Cardiac muscle cell (in vitro differentiated cells and primary cell): ENCODE measurements at regions not wholly inside any gene's neighbourhood (a gene's known extent, or its start where the extent isn't known, plus 50 kb on each side); places are given as distances from the start of the nearest gene placed in this dataset.

Source experiments
- DNase-seq, 2 donors: peaks; one replicate each; pipeline versions ENCODE4 v3.0.0 to v3.0.0-alpha.2; 2010 to 2017; ENCODE audit warnings: low read depth in 1 of 2, low spot score in 1 of 2
- H3K27ac ChIP-seq: fragments of 200-600 bp; sonication (generic); 2 replicates; pipeline ENCODE4 v1.5.1; 2016
- H3K27me3 ChIP-seq: fragments of 200-600 bp; sonication (generic); 2 replicates; pipeline ENCODE4 v1.6.0; 2016; ENCODE audit warnings: control low read depth
- H3K36me3 ChIP-seq: fragments of 200-600 bp; sonication (generic); 2 replicates; pipeline ENCODE4 v1.5.1; 2016; ENCODE audit warnings: control low read depth
- H3K4me1 ChIP-seq: fragments of 200-600 bp; sonication (generic); 2 replicates; pipeline ENCODE4 v1.8.1; 2017; ENCODE audit warnings: low read depth, mild to moderate bottlenecking, mixed run types
- H3K4me3 ChIP-seq: fragments of 200-600 bp; sonication (generic); 2 replicates; pipeline ENCODE4 v1.5.1; 2016; ENCODE audit warnings: mild to moderate bottlenecking
- H3K9me3 ChIP-seq: fragments of 200-600 bp; sonication (generic); 2 replicates; pipeline ENCODE4 v1.5.1; 2017; ENCODE audit warnings: low read depth, mild to moderate bottlenecking, control low read depth
- TF ChIP-seq, protein P1 (sequence below): IDR thresholded peaks from 2 replicates; pipeline ENCODE4 v1.5.1; 2012; ENCODE audit warnings: low read depth, mild to moderate bottlenecking, low read length

- Histone ChIP-seq H3K36me3 (no peaks in the 10 kb centered on the region), H3K27me3 (no peaks in the 10 kb centered on the region), H3K4me3 (no peak overlapping the region), H3K4me1 (peaks cover 16% of the 10 kb centered on the region), H3K27ac (no peak overlapping the region), H3K9me3 (no peaks in the 10 kb centered on the region)
- no peak for DNase-seq
- TF ChIP-seq, protein P1, sequence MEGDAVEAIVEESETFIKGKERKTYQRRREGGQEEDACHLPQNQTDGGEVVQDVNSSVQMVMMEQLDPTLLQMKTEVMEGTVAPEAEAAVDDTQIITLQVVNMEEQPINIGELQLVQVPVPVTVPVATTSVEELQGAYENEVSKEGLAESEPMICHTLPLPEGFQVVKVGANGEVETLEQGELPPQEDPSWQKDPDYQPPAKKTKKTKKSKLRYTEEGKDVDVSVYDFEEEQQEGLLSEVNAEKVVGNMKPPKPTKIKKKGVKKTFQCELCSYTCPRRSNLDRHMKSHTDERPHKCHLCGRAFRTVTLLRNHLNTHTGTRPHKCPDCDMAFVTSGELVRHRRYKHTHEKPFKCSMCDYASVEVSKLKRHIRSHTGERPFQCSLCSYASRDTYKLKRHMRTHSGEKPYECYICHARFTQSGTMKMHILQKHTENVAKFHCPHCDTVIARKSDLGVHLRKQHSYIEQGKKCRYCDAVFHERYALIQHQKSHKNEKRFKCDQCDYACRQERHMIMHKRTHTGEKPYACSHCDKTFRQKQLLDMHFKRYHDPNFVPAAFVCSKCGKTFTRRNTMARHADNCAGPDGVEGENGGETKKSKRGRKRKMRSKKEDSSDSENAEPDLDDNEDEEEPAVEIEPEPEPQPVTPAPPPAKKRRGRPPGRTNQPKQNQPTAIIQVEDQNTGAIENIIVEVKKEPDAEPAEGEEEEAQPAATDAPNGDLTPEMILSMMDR = no peak
Observed at GRCh38 chr11:109106151-109106906, 315.7 kb upstream of the C11orf87 start.

- TF ChIP-seq, protein P1 = no peak
- H3K4me1 ChIP-seq = peaks cover 31% of the 10 kb centered on the region
- H3K4me3 ChIP-seq = no peak overlapping the region
- no peaks in the 10 kb centered on the region for H3K27me3 ChIP-seq
- H3K9me3 ChIP-seq = no peaks in the 10 kb centered on the region
- peak in 1 of 2 donors; percentile 12 for DNase-seq
- no peaks in the 10 kb centered on the region for H3K36me3 ChIP-seq
- peak overlapping the region; percentile 73 for H3K27ac ChIP-seq
Observed at GRCh38 chr11:109109150-109109549, 312.8 kb upstream of the C11orf87 start.

GRCh38 chr11:109109571-109110315 lies 312.2 kb upstream of the C11orf87 start:
- TF ChIP-seq, protein P1 = no peak
- H3K4me3 ChIP-seq = no peak overlapping the region
- H3K4me1 ChIP-seq = peaks cover 31% of the 10 kb centered on the region
- DNase-seq = peak in 1 of 2 donors; percentile 13
- H3K27me3 ChIP-seq = no peaks in the 10 kb centered on the region
- no peaks in the 10 kb centered on the region for H3K9me3 ChIP-seq
- peak overlapping the region; percentile 73 for H3K27ac ChIP-seq
- H3K36me3 ChIP-seq = no peaks in the 10 kb centered on the region

DNA sequence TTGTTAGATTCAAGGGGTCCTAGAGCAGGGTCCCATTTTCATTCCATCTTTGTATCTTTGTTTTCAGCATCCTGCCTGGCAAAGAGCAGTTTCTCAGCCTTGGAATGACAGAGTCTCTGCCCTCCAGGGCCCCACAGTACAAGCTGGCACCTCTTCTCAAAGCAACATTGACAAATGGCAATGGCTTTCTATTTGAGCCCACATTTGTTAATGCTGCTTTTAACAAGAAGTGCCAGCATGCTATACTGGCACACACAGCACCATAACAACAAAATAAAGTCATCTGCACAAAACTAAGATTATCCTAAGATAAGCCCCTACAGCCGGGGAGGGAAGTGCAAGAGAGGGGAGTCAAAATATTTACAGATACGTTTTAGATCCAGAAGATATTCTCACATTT lies 309.7 kb upstream of the C11orf87 start:
- no peak overlapping the region for H3K4me3 ChIP-seq
- H3K27me3 ChIP-seq = no peaks in the 10 kb centered on the region
- H3K27ac ChIP-seq = peak overlapping the region; percentile 49
- no peak for DNase-seq
- H3K4me1 ChIP-seq = peaks cover 31% of the 10 kb centered on the region
- H3K9me3 ChIP-seq = no peaks in the 10 kb centered on the region
- H3K36me3 ChIP-seq = no peaks in the 10 kb centered on the region
- TF ChIP-seq, protein P1 = no peak

GRCh38 chr11:109112821-109113280 lies 309.1 kb upstream of the C11orf87 start:
- Histone ChIP-seq H3K9me3 (no peaks in the 10 kb centered on the region), H3K27ac (peak overlapping the region; percentile 49), H3K4me3 (no peak overlapping the region), H3K27me3 (no peaks in the 10 kb centered on the region), H3K4me1 (peaks cover 31% of the 10 kb centered on the region), H3K36me3 (no peaks in the 10 kb centered on the region)
- TF ChIP-seq, protein P1 = no peak
- peak in 1 of 2 donors; percentile 47 for DNase-seq
